Astrocyte (in vitro differentiated cells and primary cell): ENCODE measurements at regions not wholly inside any gene's neighbourhood (a gene's known extent, or its start where the extent isn't known, plus 50 kb on each side); places are given as distances from the start of the nearest gene placed in this dataset.

Experiments used
- EZH2 ChIP-seq: IDR thresholded peaks from 2 replicates; pipeline ENCODE4 v1.6.1; 2012; ENCODE audit warnings: mild to moderate bottlenecking, low read length, inconsistent platforms; ENCODE audit not compliant: insufficient read depth
- TF ChIP-seq, protein P1 (sequence below): IDR thresholded peaks from 2 replicates; pipeline ENCODE4 v1.5.1; 2011; ENCODE audit warnings: low read depth, mild to moderate bottlenecking, inconsistent platforms, low read length, moderate library complexity; ENCODE audit not compliant: insufficient read depth

DNA sequence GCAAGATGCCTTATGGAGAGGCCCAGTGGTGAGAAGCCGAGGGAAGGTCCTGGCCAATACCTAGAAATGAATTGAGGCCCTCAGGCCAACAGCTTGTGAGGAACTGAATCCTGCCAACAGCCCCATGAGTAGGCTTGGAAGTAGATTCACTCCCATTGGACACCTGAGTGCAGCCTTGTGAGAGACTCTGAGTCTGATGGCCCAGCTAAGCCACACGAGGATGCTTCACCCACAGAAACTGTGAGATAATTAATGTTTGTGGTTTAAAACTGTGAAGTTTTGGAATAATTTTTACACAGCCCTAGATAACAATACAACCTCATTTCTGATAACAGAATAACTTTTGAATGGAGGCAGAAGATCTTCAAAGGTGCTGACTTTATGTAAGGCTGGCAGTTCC is 65.9 kb upstream of the DAP start:
- no peak for TF ChIP-seq EZH2
- TF ChIP-seq, protein P1, sequence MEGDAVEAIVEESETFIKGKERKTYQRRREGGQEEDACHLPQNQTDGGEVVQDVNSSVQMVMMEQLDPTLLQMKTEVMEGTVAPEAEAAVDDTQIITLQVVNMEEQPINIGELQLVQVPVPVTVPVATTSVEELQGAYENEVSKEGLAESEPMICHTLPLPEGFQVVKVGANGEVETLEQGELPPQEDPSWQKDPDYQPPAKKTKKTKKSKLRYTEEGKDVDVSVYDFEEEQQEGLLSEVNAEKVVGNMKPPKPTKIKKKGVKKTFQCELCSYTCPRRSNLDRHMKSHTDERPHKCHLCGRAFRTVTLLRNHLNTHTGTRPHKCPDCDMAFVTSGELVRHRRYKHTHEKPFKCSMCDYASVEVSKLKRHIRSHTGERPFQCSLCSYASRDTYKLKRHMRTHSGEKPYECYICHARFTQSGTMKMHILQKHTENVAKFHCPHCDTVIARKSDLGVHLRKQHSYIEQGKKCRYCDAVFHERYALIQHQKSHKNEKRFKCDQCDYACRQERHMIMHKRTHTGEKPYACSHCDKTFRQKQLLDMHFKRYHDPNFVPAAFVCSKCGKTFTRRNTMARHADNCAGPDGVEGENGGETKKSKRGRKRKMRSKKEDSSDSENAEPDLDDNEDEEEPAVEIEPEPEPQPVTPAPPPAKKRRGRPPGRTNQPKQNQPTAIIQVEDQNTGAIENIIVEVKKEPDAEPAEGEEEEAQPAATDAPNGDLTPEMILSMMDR, result no peak
